Activated CD4-positive, alpha-beta T cell treated with anti-CD3 and anti-CD28 coated beads for 1 hour (primary cell): ENCODE measurements at regions not wholly inside any gene's neighbourhood (a gene's known extent, or its start where the extent isn't known, plus 50 kb on each side); places are given as distances from the start of the nearest gene placed in this dataset.

Source experiments
- DNase-seq: peaks from one replicate; pipeline ENCODE4 v3.0.0-alpha.2; 2020

- no peak for DNase-seq
Observed at GRCh38 chr9:135240871-135241311, 153.4 kb downstream of the OLFM1 start.

GRCh38 chr9:135241381-135242048 lies 154.0 kb downstream of the OLFM1 start:
- no peak for DNase-seq

- no peak for DNase-seq
Observed at GRCh38 chr9:135242049-135242396, 154.6 kb downstream of the OLFM1 start.

- no peak for DNase-seq
Observed at GRCh38 chr9:135242406-135242805, 154.9 kb downstream of the OLFM1 start.

- no peak for DNase-seq
Observed at GRCh38 chr9:135243201-135244190, 156.0 kb downstream of the OLFM1 start.

- no peak for DNase-seq
Observed at GRCh38 chr9:135244271-135245221, 157.1 kb downstream of the OLFM1 start.

GRCh38 chr9:135245482-135246247 lies 158.2 kb downstream of the OLFM1 start:
- no peak for DNase-seq

- no peak for DNase-seq
Observed at GRCh38 chr9:135246248-135247205, 159.1 kb downstream of the OLFM1 start.

GRCh38 chr9:135247227-135247930 lies 159.9 kb downstream of the OLFM1 start:
- no peak for DNase-seq

GRCh38 chr9:135248111-135248510 lies 160.6 kb downstream of the OLFM1 start:
- no peak for DNase-seq

GRCh38 chr9:135248721-135249120 lies 161.3 kb downstream of the OLFM1 start:
- DNase-seq, result no peak

GRCh38 chr9:135249191-135249590 lies 161.7 kb downstream of the OLFM1 start:
- DNase-seq, result no peak

GRCh38 chr9:135249711-135250110 lies 162.2 kb downstream of the OLFM1 start:
- no peak for DNase-seq

GRCh38 chr9:135251331-135251761 lies 163.9 kb downstream of the OLFM1 start:
- no peak for DNase-seq

GRCh38 chr9:135251996-135252760 lies 164.7 kb downstream of the OLFM1 start:
- no peak for DNase-seq

GRCh38 chr9:135252980-135253304 lies 165.5 kb downstream of the OLFM1 start:
- no peak for DNase-seq

- DNase-seq, result no peak
Observed at GRCh38 chr9:135253305-135254004, 166.0 kb downstream of the OLFM1 start.

GRCh38 chr9:135254176-135255032 lies 166.9 kb downstream of the OLFM1 start:
- no peak for DNase-seq
